HepG2 (cell line): ENCODE measurements at regions not wholly inside any gene's neighbourhood (a gene's known extent, or its start where the extent isn't known, plus 50 kb on each side); places are given as distances from the start of the nearest gene placed in this dataset.

ENCODE experiments used
- HNRNPL ChIP-seq: fragments of 200-400 bp; formaldehyde crosslinking; IDR thresholded peaks from 2 replicates; pipeline ENCODE4 v1.6.1; 2017; ENCODE audit warnings: mild to moderate bottlenecking, low read depth, low read length
- NFIC ChIP-seq: IDR thresholded peaks from 2 replicates; pipeline ENCODE4 v1.6.1; 2012; ENCODE audit warnings: mild to moderate bottlenecking, low read length, inconsistent platforms
- POLR2AphosphoS5 ChIP-seq: IDR thresholded peaks from 2 replicates; pipeline ENCODE4 v1.6.1; 2012; ENCODE audit warnings: low read depth, low read length
- SIN3B ChIP-seq: fragments of 150-350 bp; IDR thresholded peaks from 2 replicates; pipeline ENCODE4 v1.6.1; 2014; ENCODE audit warnings: low read length
- THAP11 ChIP-seq: IDR thresholded peaks from 2 replicates; pipeline ENCODE4 v1.6.1; 2016; ENCODE audit warnings: missing biosample characterization, missing genetic modification reagents
- ZNF274 ChIP-seq: sonication (generic); formaldehyde crosslinking; IDR thresholded peaks from 2 replicates; pipeline ENCODE4 v1.5.1; 2020; ENCODE audit warnings: mild to moderate bottlenecking, missing genetic modification reagents
- ZNF350 ChIP-seq: sonication (generic); formaldehyde crosslinking; IDR thresholded peaks from 2 replicates; pipeline ENCODE4 v1.4.0; 2020; ENCODE audit warnings: mild to moderate bottlenecking, low read depth, missing genetic modification reagents, borderline replicate concordance
- ZSCAN30 ChIP-seq: sonication (generic); formaldehyde crosslinking; IDR thresholded peaks from 2 replicates; pipeline ENCODE4 v1.5.0; 2020; ENCODE audit warnings: mild to moderate bottlenecking, missing genetic modification reagents

DNA sequence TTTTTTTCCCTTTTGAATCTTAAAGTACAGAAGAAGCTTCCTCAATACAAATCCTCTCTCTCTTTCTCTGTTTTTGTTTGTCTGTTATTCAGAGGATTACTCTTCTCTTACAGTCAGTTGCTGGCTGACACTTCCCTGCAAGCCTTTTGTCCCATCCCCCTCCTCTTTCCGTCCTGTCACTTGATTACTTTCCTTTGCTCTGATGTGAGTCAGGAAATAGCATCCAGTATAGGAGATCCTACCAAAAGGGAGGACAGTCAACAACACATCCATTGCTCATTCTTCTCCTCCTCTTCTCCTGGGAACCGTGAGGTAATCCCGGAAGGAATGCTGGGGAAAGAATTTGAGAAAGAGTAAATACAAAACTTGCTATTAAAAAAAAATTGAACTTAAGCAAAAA, 79.3 kb upstream of the SCN7A start:
- TF ChIP-seq ZNF350 (CRISPR knock-in tag), result no peak
- TF ChIP-seq ZSCAN30 (CRISPR knock-in tag), result no peak
- no peak for TF ChIP-seq POLR2AphosphoS5
- no peak for TF ChIP-seq ZNF274
- no peak for TF ChIP-seq NFIC
- no peak for TF ChIP-seq HNRNPL
- no peak for TF ChIP-seq SIN3B
- TF ChIP-seq THAP11 (CRISPR knock-in tag), result no peak
